LNCaP clone FGC (cell line): ENCODE measurements at regions not wholly inside any gene's neighbourhood (a gene's known extent, or its start where the extent isn't known, plus 50 kb on each side); places are given as distances from the start of the nearest gene placed in this dataset.

Experiments used
- DNase-seq: peaks from one replicate; pipeline ENCODE4 v3.0.0-alpha.2; 2011; ENCODE audit warnings: low read depth
- H3K4me3 ChIP-seq: 2 replicates; pipeline ENCODE4 v1.5.1; 2011; ENCODE audit warnings: mild to moderate bottlenecking, low read depth, low read length, control low read depth
- CTCF ChIP-seq: IDR thresholded peaks from 2 replicates; pipeline ENCODE4 v1.5.1; 2012; ENCODE audit warnings: mild to moderate bottlenecking; ENCODE audit not compliant: control insufficient read depth, insufficient read depth; ENCODE audit errors: extremely low read depth

DNA sequence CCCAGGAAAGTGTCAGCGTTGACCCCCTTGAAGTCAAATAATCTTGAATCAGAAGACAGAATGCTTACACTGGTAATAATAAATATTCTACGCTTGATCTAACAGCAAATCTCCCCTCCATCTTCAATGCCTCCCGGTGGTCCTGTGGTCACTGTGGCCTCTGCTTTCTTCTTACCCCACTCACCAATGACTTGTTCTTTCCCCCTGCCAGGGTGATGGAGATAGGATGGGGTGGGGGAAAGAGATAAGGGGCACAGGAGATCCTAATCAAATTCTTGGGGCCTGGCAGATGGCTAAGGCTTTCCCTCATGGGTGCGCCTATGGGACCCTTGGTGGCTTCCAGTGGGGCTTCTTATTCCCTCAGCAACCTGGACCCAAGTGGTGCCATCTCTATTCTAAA lies 152.6 kb upstream of the EGFLAM start:
- no peak overlapping the region for H3K4me3 ChIP-seq
- TF ChIP-seq CTCF: no peak
- no peak for DNase-seq

- no peak for TF ChIP-seq CTCF
- H3K4me3 ChIP-seq: no peak overlapping the region
- no peak for DNase-seq
Observed at GRCh38 chr5:38105231-38105570, 153.2 kb upstream of the EGFLAM start.

- no peak overlapping the region for H3K4me3 ChIP-seq
Observed at GRCh38 chr5:38104497-38105230, 153.7 kb upstream of the EGFLAM start.

DNA sequence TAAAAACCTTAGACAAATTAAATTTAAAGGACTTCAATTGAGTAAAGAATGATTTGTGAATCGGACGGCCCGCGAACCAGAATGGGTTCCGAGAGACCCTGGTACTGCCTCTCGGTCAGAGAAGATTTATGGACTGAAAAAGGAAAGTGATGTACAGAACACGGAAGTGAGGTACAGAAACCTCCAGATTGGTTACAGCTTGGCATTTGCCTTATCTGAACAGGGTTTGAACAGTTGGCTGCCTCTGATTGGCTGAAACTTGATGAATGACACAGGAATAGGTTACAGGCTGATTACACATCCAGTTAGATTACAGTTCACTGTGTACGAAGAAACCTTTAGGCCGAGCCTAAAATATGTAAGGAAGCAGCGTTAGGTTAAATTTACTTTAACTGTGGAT lies 156.5 kb upstream of the EGFLAM start:
- no peak overlapping the region for H3K4me3 ChIP-seq
- DNase-seq: no peak
- TF ChIP-seq CTCF: no peak

More at GRCh38 chr5:38104497-38105230, 153.7 kb upstream of the EGFLAM start:
- no peak for DNase-seq
- no peak for TF ChIP-seq CTCF

DNA sequence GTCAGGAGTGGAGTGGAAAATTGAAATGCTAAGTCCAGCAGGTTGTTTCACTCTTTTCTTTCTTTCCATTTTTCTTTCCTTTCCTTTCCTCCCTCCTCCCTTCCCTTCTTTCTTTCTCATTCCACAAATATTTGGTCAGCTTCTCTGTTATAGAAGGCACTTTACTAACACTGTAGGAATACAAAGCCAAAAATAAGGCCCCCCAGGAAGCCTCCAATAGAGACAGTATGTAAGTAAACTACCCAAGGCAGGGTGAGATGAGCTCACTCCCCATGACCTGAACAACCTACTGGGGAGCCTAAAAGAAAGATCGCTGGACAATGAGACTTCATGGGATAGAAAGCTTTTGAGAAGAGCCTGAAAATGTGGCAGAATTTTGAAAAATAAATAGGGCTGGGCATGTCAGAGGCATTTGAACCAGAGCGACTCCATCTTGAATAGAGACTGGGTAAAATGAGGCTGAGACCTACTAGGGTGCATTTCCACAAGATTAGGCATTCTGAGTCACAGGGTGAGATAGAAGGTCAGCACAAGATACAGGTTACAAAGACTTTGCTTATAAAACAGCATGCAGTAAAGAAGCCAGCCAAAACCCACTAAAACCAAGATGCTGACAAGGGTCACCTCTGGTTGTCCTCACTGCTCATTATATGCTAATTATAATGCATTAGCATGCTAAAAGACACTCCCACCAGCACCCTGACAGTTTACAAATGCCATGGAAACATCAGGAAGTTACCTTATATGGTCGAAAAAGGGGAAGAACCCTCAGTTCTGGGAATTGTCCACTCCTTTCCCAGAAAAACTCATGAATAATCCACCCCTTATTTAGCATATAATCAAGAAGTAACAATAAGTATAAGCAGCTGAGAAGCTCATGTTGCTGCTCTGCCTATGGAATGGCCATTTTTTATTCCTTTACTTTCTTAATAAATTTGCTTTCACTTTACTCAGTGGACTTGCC lies 158.9 kb upstream of the EGFLAM start:
- no peak for TF ChIP-seq CTCF
- no peak for DNase-seq

DNA sequence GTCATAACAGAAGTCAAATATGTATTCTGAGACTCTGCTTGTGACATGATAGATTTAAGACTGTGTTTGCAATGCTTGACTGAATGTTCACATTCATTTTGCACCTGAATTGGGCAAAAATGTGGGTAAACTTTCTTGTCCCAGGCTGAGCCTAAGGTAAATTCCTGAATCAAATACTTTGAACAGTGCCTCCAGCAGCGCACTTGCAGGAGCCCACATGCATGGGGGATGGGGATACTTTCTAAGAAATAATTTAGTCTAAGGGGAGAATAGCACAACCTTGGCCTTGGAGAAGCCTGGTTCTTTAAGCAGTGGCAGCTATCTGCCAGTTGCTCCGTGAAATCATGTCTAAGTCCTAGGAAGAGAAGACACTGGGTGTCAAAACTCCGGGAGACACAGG lies 163.5 kb upstream of the EGFLAM start:
- DNase-seq: no peak
- H3K4me3 ChIP-seq: no peak overlapping the region
- no peak for TF ChIP-seq CTCF

More for the DNA sequence above, 158.9 kb upstream of the EGFLAM start:
- no peak overlapping the region for H3K4me3 ChIP-seq
